RCC 7860 (cell line): ENCODE measurements at regions not wholly inside any gene's neighbourhood (a gene's known extent, or its start where the extent isn't known, plus 50 kb on each side); places are given as distances from the start of the nearest gene placed in this dataset.
"Not testable (repeated sequence)": the region's sequence is repeated elsewhere in the genome, so short reads cannot be mapped to it uniquely, and the experiment has no call there.

Experiments
- DNase-seq: peaks from one replicate; pipeline ENCODE4 v3.0.0-alpha.2; 2015; ENCODE audit warnings: low spot score
- FAIRE-seq: peaks from 2 replicates; lab custom pipeline; 2012; peaks lifted over from hg19 to GRCh38; lab: Jason Lieb, UNC

GRCh38 chr6:93183531-93183972, 235.8 kb downstream of the EPHA7 start:
- FAIRE-seq (no peak), DNase-seq (no peak)

- DNase-seq (no peak), FAIRE-seq (no peak)
These were observed 236.3 kb downstream of the EPHA7 start for GRCh38 chr6:93182938-93183479.

- DNase-seq: no peak
- no peak for FAIRE-seq
These were observed 241.4 kb downstream of the EPHA7 start for GRCh38 chr6:93177918-93178317.

- FAIRE-seq (no peak), DNase-seq (no peak)
These were observed 241.9 kb downstream of the EPHA7 start for GRCh38 chr6:93177438-93177837.

GRCh38 chr6:93176070-93176469, 243.3 kb downstream of the EPHA7 start:
- DNase-seq (no peak), FAIRE-seq (no peak)

- DNase-seq, FAIRE-seq: not testable (repeated sequence)
These were observed 245.8 kb downstream of the EPHA7 start for GRCh38 chr6:93173573-93173972.

- no peak for DNase-seq
- no peak for FAIRE-seq
These were observed 253.4 kb downstream of the EPHA7 start for GRCh38 chr6:93165850-93166430.

- DNase-seq (peak; percentile 7), FAIRE-seq (no peak)
These were observed 254.6 kb downstream of the EPHA7 start for GRCh38 chr6:93164781-93165180.

- DNase-seq: no peak
- FAIRE-seq: no peak
These were observed 256.2 kb downstream of the EPHA7 start for GRCh38 chr6:93163146-93163545.

GRCh38 chr6:93139408-93140081, 279.8 kb downstream of the EPHA7 start:
- DNase-seq (no peak), FAIRE-seq (no peak)

- FAIRE-seq: no peak
These were observed 283.2 kb downstream of the EPHA7 start for GRCh38 chr6:93136111-93136510.

GRCh38 chr6:93124006-93124632, 295.2 kb downstream of the EPHA7 start:
- FAIRE-seq: no peak
- DNase-seq: no peak

More at GRCh38 chr6:93136111-93136510, 283.2 kb downstream of the EPHA7 start:
- no peak for DNase-seq

- DNase-seq (no peak), FAIRE-seq (no peak)
These were observed 295.8 kb downstream of the EPHA7 start for GRCh38 chr6:93123585-93123984.

- DNase-seq: no peak
- no peak for FAIRE-seq
These were observed 299.1 kb downstream of the EPHA7 start for GRCh38 chr6:93120154-93120742.

GRCh38 chr6:93105907-93106306, 313.5 kb downstream of the EPHA7 start:
- DNase-seq (no peak), FAIRE-seq (no peak)

GRCh38 chr6:93105017-93105416, 314.3 kb downstream of the EPHA7 start:
- DNase-seq: no peak
- no peak for FAIRE-seq

- no peak for FAIRE-seq
- no peak for DNase-seq
These were observed 315.1 kb downstream of the EPHA7 start for GRCh38 chr6:93104195-93104817.

GRCh38 chr6:93088621-93089501, 330.5 kb downstream of the EPHA7 start:
- no peak for FAIRE-seq
- no peak for DNase-seq

- no peak for FAIRE-seq
- no peak for DNase-seq
These were observed 331.8 kb downstream of the EPHA7 start for GRCh38 chr6:93087606-93088005.

GRCh38 chr6:93086351-93086750, 333.0 kb downstream of the EPHA7 start:
- DNase-seq (no peak), FAIRE-seq (no peak)
